ENCODE measurements at regions not wholly inside any gene's neighbourhood (a gene's known extent, or its start where the extent isn't known, plus 50 kb on each side); places are given as distances from the start of the nearest gene placed in this dataset.
A peak's percentile ranks its signal among the peaks of the same experiment; 100 is the strongest.
"Not testable (repeated sequence)": the region's sequence is repeated elsewhere in the genome, so short reads cannot be mapped to it uniquely, and the experiment has no call there.

- peak; percentile 9 for DNase-seq
Measured at GRCh38 chr4:92241094-92241493, 62.7 kb upstream of the GRID2 start.

GRCh38 chr4:92246384-92246783 lies 57.4 kb upstream of the GRID2 start:
- no peak for DNase-seq

- DNase-seq = no peak
Measured at GRCh38 chr4:92249541-92249940, 54.2 kb upstream of the GRID2 start.

GRCh38 chr4:92251711-92252110 lies 52.1 kb upstream of the GRID2 start:
- DNase-seq = no peak

- not testable (repeated sequence) for DNase-seq
Measured at GRCh38 chr4:92252358-92252757, 51.4 kb upstream of the GRID2 start.

GRCh38 chr4:92252846-92253245 lies 50.9 kb upstream of the GRID2 start:
- no peak for DNase-seq

- no peak for DNase-seq
Measured at GRCh38 chr4:92253550-92253949, 50.2 kb upstream of the GRID2 start.

All from NCI-H226 (cell line).